Body of pancreas (tissue), 4 donors: ENCODE measurements at regions not wholly inside any gene's neighbourhood (a gene's known extent, or its start where the extent isn't known, plus 50 kb on each side); places are given as distances from the start of the nearest gene placed in this dataset.
A peak's percentile ranks its signal among the peaks of the same experiment; 100 is the strongest.
"Not testable (repeated sequence)": the region's sequence is repeated elsewhere in the genome, so short reads cannot be mapped to it uniquely, and the experiment has no call there.

ENCODE experiments used
- ATAC-seq: fragments of 150-250 bp; one replicate; pipeline ENCODE4 v1.9.1; 2016
- DNase-seq, 4 donors: peaks; one replicate each; pipeline ENCODE4 v3.0.0-alpha.2; 2019
- H3K27ac ChIP-seq, 4 donors: fragments of 200-600 bp; sonication (generic); 1 replicate in 3 of 4; 2 replicates in 1 of 4; pipeline versions ENCODE4 v1.5.1 to v1.6.1; 2016 to 2019; ENCODE audit warnings: mild to moderate bottlenecking in 1 of 4, mixed read lengths in 1 of 4, moderate library complexity in 1 of 4
- H3K27me3 ChIP-seq, 2 donors: fragments of 200-600 bp; sonication (generic); one replicate each; pipeline ENCODE4 v1.6.0; 2016; ENCODE audit warnings: mild to moderate bottlenecking in 1 of 2
- H3K36me3 ChIP-seq, 2 donors: fragments of 200-600 bp; sonication (generic); replicated peaks in 1 of 2; 2 replicates each; pipeline ENCODE4 v1.5.1; 2016; ENCODE audit warnings: low read depth in 2 of 2; ENCODE audit not compliant: insufficient read depth in 1 of 2
- H3K4me1 ChIP-seq: fragments of 200-600 bp; sonication (generic); one replicate; pipeline ENCODE4 v1.6.0; 2016
- H3K4me3 ChIP-seq, 2 donors: fragments of 200-600 bp; sonication (generic); 1 replicate in 1 of 2; 2 replicates in 1 of 2; pipeline ENCODE4 v1.5.1; 2016 to 2019
- H3K9me3 ChIP-seq, 3 donors: fragments of 200-600 bp; sonication (generic); 1 replicate in 2 of 3; 2 replicates in 1 of 3; pipeline ENCODE4 v1.5.1; 2016
- POLR2A ChIP-seq, 3 donors: fragments of 450-650 bp; IDR thresholded peaks; one replicate each; pipeline ENCODE4 v1.6.1; 2016; ENCODE audit warnings: antibody characterized with exemption in 3 of 3, mild to moderate bottlenecking in 2 of 3
- WGBS, 2 donors: methylation state at CpG; one replicate each; pipeline ENCODE4 v1.1.5; 2017; 5-methylcytosine and 5-hydroxymethylcytosine counted together
- intact Hi-C: fragments of 100-400 bp; cut with DNase I; formaldehyde crosslinking; loops from one replicate; pipeline ENCODE4 v1.15.1; 2023
- TF ChIP-seq, protein P1 (sequence below), 7 experiments: fragments of 450-650 bp in 4 of 7; fragments of 200-600 bp in 3 of 7; sonication (generic) in 3 of 7; IDR thresholded peaks; one replicate each; pipeline ENCODE4 v1.5.1; 2016 to 2019; ENCODE audit warnings: antibody characterized with exemption in 7 of 7

DNA sequence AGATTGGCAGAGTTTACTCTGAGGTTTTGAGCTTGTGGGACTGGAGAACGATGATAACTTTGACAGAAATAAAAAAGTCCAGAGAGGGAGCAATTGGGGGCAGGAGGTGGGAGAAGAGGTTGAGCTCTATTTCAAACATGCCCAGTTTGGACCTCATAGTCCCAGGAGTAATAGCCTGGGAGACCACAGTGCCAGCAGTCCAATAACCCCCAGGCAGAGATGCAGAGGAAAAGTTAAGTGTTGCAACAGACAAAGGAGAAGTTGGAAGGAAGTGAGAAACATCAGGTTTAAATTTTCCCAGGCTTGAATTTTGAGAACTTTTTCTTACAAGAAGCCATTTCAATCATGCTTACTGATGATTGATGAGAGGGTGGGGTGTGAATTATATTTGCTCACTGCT, 117.0 kb upstream of the GHR start:
- intact Hi-C loops: no loop called here
- 13 to 49% methylated on average over 1 of the region's 1 CpG for WGBS, 2 donors
- DNase-seq (no peak), ATAC-seq (no peak)
- no peaks in the 10 kb centered on the region for H3K9me3 ChIP-seq
- TF ChIP-seq POLR2A (IDR thresholded peaks at IDR 0.05): no peak
- TF ChIP-seq, protein P1, sequence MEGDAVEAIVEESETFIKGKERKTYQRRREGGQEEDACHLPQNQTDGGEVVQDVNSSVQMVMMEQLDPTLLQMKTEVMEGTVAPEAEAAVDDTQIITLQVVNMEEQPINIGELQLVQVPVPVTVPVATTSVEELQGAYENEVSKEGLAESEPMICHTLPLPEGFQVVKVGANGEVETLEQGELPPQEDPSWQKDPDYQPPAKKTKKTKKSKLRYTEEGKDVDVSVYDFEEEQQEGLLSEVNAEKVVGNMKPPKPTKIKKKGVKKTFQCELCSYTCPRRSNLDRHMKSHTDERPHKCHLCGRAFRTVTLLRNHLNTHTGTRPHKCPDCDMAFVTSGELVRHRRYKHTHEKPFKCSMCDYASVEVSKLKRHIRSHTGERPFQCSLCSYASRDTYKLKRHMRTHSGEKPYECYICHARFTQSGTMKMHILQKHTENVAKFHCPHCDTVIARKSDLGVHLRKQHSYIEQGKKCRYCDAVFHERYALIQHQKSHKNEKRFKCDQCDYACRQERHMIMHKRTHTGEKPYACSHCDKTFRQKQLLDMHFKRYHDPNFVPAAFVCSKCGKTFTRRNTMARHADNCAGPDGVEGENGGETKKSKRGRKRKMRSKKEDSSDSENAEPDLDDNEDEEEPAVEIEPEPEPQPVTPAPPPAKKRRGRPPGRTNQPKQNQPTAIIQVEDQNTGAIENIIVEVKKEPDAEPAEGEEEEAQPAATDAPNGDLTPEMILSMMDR (IDR thresholded peaks at IDR 0.05): no peak
- no peak overlapping the region for H3K27ac ChIP-seq
- H3K36me3 ChIP-seq: no peaks in the 10 kb centered on the region
- H3K4me3 ChIP-seq: no peak overlapping the region
- no peaks in the 10 kb centered on the region for H3K4me1 ChIP-seq
- H3K27me3 ChIP-seq: no peaks in the 10 kb centered on the region

DNA sequence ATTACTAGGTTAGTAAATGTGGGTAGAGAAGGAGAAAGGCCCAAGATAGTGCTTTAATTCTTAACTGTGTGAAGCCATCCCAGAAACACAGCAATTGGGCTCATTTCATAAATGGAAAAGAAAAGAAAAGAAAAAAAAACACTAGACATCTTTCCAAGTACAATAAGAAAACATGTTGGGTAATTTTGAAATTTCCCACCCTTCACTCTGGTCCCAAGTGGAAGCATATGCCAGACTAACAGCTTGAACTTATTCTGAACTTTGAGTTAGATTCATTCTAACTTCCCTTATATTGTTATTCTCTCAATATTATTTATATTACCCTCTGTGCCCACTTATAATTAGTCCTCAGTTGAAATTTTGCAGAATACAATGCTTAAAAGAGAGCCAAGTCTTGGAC, 113.4 kb upstream of the GHR start:
- no peak overlapping the region for H3K4me3 ChIP-seq
- no peaks in the 10 kb centered on the region for H3K36me3 ChIP-seq
- intact Hi-C loops: no loop called here
- no peak for TF ChIP-seq POLR2A (IDR thresholded peaks at IDR 0.05)
- TF ChIP-seq, protein P1 (IDR thresholded peaks at IDR 0.05): no peak
- H3K27ac ChIP-seq: no peak overlapping the region
- H3K4me1 ChIP-seq: peaks cover 6% of the 10 kb centered on the region
- DNase-seq (no peak), ATAC-seq (no peak)
- no peaks in the 10 kb centered on the region for H3K27me3 ChIP-seq
- H3K9me3 ChIP-seq: no peaks in the 10 kb centered on the region

DNA sequence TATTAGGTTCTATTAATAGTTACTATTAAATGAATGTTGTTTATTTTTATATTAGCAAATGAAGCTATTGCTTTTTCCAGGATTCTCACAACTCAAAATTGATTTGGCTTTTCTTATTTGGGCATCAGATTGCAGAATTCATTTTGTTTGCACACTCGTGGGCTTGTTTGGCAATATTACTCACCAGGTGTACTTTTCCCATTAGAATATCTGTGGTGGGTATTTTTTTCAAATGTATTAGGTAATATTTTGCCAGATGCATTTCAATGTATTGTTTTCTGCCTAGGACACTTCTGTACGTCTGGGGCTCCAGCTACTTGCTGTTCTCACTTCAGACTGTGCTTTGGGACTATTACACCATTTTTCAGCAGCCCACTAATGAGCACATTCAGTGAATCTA, 108.0 kb upstream of the GHR start:
- H3K27ac ChIP-seq: peak overlapping the region in 1 of 4 donors; percentile 31
- 11 to 12% methylated on average over 2 of the region's 2 CpGs for whole genome bisulfite sequencing, 2 donors

GRCh38 chr5:42317575-42317974, 105.7 kb upstream of the GHR start:
- peaks cover 0 to 9% (median 0%) of the 10 kb centered on the region in 3 donors for H3K9me3 ChIP-seq
- WGBS, 2 donors: 83 to 84% methylated on average over 2 of the region's 2 CpGs
- H3K27me3 ChIP-seq: no peaks in the 10 kb centered on the region
- intact Hi-C loops: no loop called here
- peaks cover 17% of the 10 kb centered on the region for H3K4me1 ChIP-seq
- no peak overlapping the region for H3K4me3 ChIP-seq
- DNase-seq: no peak
- no peak overlapping the region for H3K27ac ChIP-seq
- no peak for ATAC-seq
- TF ChIP-seq, protein P1 (IDR thresholded peaks at IDR 0.05): no peak
- no peak for TF ChIP-seq POLR2A (IDR thresholded peaks at IDR 0.05)
- H3K36me3 ChIP-seq: no peaks in the 10 kb centered on the region

More for the DNA sequence above, 108.0 kb upstream of the GHR start:
- DNase-seq (peak in 2 of 4 donors; percentile 3 to 13), ATAC-seq (peak; percentile 73)
- Histone ChIP-seq H3K9me3 (peaks cover 0 to 9% (median 0%) of the 10 kb centered on the region in 3 donors), H3K27me3 (no peaks in the 10 kb centered on the region), H3K4me1 (peaks cover 17% of the 10 kb centered on the region), H3K36me3 (no peaks in the 10 kb centered on the region), H3K4me3 (no peak overlapping the region)
- no peak for TF ChIP-seq POLR2A (IDR thresholded peaks at IDR 0.05)
- TF ChIP-seq, protein P1 (IDR thresholded peaks at IDR 0.05): no peak
- intact Hi-C loops: no loop called here

DNA sequence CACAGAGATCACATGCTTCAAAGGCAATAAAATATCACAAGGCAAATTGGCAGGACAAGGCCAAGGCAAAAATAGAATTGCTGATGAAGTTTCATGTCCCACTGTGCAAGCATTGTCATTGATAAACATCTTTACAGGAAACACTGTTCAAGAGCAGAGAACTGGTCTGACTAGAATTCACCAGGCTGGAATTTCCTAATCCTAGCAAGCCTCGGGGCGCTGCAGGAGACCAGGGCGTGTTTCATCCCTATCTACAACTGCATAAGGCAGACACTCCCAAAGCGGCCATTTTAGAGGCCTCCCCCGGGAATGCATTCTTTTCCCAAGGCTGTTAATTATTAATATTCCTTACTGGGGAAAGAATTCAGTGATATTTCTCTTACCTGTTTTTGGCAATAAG, 103.7 kb upstream of the GHR start:
- WGBS, 2 donors: 67 to 79% methylated on average over 5 of the region's 5 CpGs
- H3K4me3 ChIP-seq, H3K9me3 ChIP-seq, H3K27ac ChIP-seq, H3K36me3 ChIP-seq, H3K27me3 ChIP-seq, intact Hi-C loops, ATAC-seq: not testable (repeated sequence)
- DNase-seq: peak in 2 of 4 donors; percentile 6 to 12
- peaks cover 14% of the 10 kb centered on the region for H3K4me1 ChIP-seq
